Right lobe of liver (tissue), 6 donors: ENCODE measurements at regions not wholly inside any gene's neighbourhood (a gene's known extent, or its start where the extent isn't known, plus 50 kb on each side); places are given as distances from the start of the nearest gene placed in this dataset.

Experiments
- ATAC-seq, 4 donors: fragments of 200-7000 bp; cut with Tn5 transposase; one replicate each; pipeline ENCODE4 v1.9.1; 2020; ENCODE audit warnings: mild to moderate bottlenecking in 4 of 4, moderate library complexity in 4 of 4
- DNase-seq, 3 donors: peaks; one replicate each; pipeline ENCODE4 v3.0.0-alpha.2; 2020
- H3K27ac ChIP-seq, 3 donors: fragments of 200-600 bp; one replicate each; pipeline ENCODE4 v1.8.0; 2022
- H3K27me3 ChIP-seq, 2 donors: fragments of 200-600 bp; one replicate each; pipeline ENCODE4 v1.8.0; 2022
- H3K36me3 ChIP-seq, 4 donors: fragments of 200-600 bp; sonication (generic) in 1 of 4; one replicate each; pipeline versions ENCODE4 v1.5.1 to v1.8.0; 2017 to 2022; ENCODE audit warnings: control low read depth in 1 of 4
- H3K4me1 ChIP-seq, 4 donors: fragments of 200-600 bp; sonication (generic) in 1 of 4; one replicate each; pipeline versions ENCODE4 v1.5.1 to v1.8.0; 2017 to 2022; ENCODE audit warnings: control low read depth in 1 of 4
- H3K4me3 ChIP-seq, 3 donors: fragments of 200-600 bp; one replicate each; pipeline ENCODE4 v1.8.0; 2022
- H3K9me3 ChIP-seq, 4 donors: fragments of 200-600 bp; sonication (generic) in 1 of 4; one replicate each; pipeline versions ENCODE4 v1.5.1 to v1.8.0; 2017 to 2022; ENCODE audit warnings: control low read depth in 1 of 4
- CTCF ChIP-seq, 4 donors: fragments of 200-600 bp in 3 of 4; fragments of 450-650 bp in 1 of 4; IDR thresholded peaks; one replicate each; pipeline versions ENCODE4 v1.5.1 to v1.8.0; 2016 to 2022; ENCODE audit warnings: antibody characterized with exemption in 4 of 4, mild to moderate bottlenecking in 2 of 4
- POLR2A ChIP-seq: fragments of 450-650 bp; IDR thresholded peaks from one replicate; pipeline ENCODE4 v1.6.1; 2017; ENCODE audit warnings: antibody characterized with exemption, mild to moderate bottlenecking
- WGBS: methylation state at CpG from one replicate; pipeline ENCODE4 v1.1.6; 2018; ENCODE audit warnings: low coverage, low lambda C conversion rate; ENCODE audit not compliant: insufficient coverage; ENCODE audit errors: missing lambda C conversion rate; 5-methylcytosine and 5-hydroxymethylcytosine counted together
- intact Hi-C, 2 donors: fragments of 100-400 bp; cut with DNase I; formaldehyde crosslinking; loops; one replicate each; pipeline versions ENCODE4 v1.11.2 to v1.14.1; 2022
- donor health status: DM: no; HTN: yes; CAD: no.
- donor health status: DM: no; HTN: no; CAD: no.
- donor health status: DM: no; HTN: no; CAD: no.
- donor health status: DM: no; HTN: yes; CAD: no.
- donor health status: DM: no; HTN: yes; CAD: no.

DNA sequence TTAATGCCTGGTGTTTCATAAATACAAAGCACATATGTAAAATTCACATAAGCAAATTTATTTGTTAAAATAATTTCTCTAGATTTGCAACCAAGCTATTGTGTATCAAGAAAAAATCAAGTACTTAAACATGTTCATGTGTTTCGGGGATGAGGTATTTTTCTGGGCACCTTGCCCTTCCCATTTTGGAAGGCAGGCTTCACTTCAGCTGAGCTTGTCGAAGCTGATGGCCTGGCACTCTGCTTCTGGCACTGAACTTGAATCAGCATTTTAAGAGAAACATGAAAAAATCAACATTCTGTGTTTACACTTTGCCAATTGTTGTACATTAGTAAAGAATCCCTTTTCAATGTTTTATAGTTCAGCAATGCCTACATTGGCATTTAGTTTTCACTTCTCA lies 179.1 kb upstream of the STEAP4 start:
- Histone ChIP-seq H3K36me3 (no peaks in the 10 kb centered on the region), H3K4me1 (no peaks in the 10 kb centered on the region), H3K9me3 (no peaks in the 10 kb centered on the region), H3K27ac (no peak overlapping the region), H3K4me3 (no peak overlapping the region), H3K27me3 (no peaks in the 10 kb centered on the region)
- intact Hi-C loops, result no loop called here
- no peak for ATAC-seq
- WGBS, result 61% methylated on average over 2 of the region's 2 CpGs
- DNase-seq, result no peak
- no peak for TF ChIP-seq CTCF (IDR thresholded peaks at IDR 0.05)
- TF ChIP-seq POLR2A, result no peak

DNA sequence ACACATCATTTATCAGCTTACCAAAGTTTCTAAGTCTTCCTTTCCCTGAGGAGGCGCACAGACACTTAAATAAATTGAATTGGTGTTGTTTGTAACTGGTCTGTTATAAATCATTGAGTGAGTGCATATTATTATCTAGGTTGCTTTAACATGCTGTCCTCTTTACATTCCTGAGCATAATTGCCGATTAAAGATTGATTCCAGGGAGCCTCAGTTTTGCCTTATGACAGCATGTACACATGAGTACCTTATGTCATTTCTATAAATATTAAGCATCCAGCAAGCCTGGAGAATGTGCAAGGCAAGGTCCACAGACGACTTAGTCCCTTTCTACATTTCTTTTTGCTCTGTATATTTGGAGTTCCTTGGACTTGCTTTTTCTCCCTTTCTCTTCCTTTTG lies 177.9 kb upstream of the STEAP4 start:
- DNase-seq (no peak), ATAC-seq (no peak)
- no peaks in the 10 kb centered on the region for H3K9me3 ChIP-seq
- H3K4me3 ChIP-seq, result no peak overlapping the region
- no peaks in the 10 kb centered on the region for H3K4me1 ChIP-seq
- no peaks in the 10 kb centered on the region for H3K27me3 ChIP-seq
- H3K36me3 ChIP-seq, result no peaks in the 10 kb centered on the region
- 53% methylated on average over 2 of the region's 3 CpGs for WGBS
- intact Hi-C loops, result no loop called here
- H3K27ac ChIP-seq, result no peak overlapping the region
- TF ChIP-seq CTCF (IDR thresholded peaks at IDR 0.05), result no peak
- no peak for TF ChIP-seq POLR2A

DNA sequence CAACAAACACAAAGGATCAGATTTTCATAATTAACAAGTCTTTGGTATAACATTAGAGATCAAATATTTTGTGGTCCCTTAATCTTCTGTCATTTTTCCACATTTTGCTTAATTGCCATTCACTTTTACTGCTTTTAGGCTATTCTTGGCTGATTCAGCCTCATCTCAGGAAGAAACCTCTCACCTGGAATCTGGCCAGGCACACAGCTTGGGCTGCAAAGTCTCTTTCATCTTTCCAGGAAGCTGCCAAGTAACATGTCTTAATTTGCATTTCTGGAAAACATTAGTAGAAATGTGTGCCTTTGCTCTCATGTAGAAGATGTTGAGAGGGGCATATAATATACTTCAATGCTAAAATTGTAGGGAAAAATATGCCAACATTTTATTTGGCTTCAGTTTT lies 174.2 kb upstream of the STEAP4 start:
- intact Hi-C loops, result no loop called here

GRCh38 chr7:88480271-88480670 lies 173.6 kb upstream of the STEAP4 start:
- DNase-seq (no peak), ATAC-seq (no peak)
- Histone ChIP-seq H3K27ac (no peak overlapping the region), H3K36me3 (no peaks in the 10 kb centered on the region), H3K4me1 (no peaks in the 10 kb centered on the region), H3K27me3 (no peaks in the 10 kb centered on the region), H3K4me3 (no peak overlapping the region), H3K9me3 (no peaks in the 10 kb centered on the region)
- WGBS, result 51% methylated on average over 4 of the region's 4 CpGs
- intact Hi-C loops, result no loop called here
- no peak for TF ChIP-seq CTCF (IDR thresholded peaks at IDR 0.05)
- TF ChIP-seq POLR2A, result no peak

More for the DNA sequence above, 174.2 kb upstream of the STEAP4 start:
- H3K27ac ChIP-seq, result no peak overlapping the region
- H3K36me3 ChIP-seq, result no peaks in the 10 kb centered on the region
- no peak for DNase-seq
- ATAC-seq, result no peak
- no peak overlapping the region for H3K4me3 ChIP-seq
- H3K9me3 ChIP-seq, result no peaks in the 10 kb centered on the region
- H3K4me1 ChIP-seq, result no peaks in the 10 kb centered on the region
- no peak for TF ChIP-seq CTCF (IDR thresholded peaks at IDR 0.05)
- no peak for TF ChIP-seq POLR2A
- no peaks in the 10 kb centered on the region for H3K27me3 ChIP-seq

DNA sequence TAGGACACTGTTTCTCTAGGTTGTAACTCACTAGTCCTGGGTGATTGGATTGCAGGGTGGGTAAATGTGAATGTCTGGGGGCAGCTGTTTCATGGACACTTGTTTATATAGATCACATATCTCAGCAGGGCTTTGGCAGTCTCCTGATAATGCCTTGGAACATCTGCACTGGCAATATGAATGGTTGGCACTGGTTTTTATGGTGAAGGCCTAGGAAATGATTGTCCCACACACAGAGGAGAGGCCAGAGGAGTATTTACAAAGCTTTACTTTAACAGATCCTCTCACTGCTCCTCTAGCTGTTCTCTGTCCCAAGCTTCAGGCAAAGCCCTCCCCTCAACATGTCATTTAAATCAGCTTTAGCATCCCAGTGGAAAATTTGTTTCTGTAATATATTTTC lies 171.3 kb upstream of the STEAP4 start:
- Histone ChIP-seq H3K36me3 (no peaks in the 10 kb centered on the region), H3K4me3 (no peak overlapping the region), H3K4me1 (no peaks in the 10 kb centered on the region), H3K27ac (no peak overlapping the region), H3K27me3 (no peaks in the 10 kb centered on the region), H3K9me3 (no peaks in the 10 kb centered on the region)
- DNase-seq (no peak), ATAC-seq (no peak)
- no peak for TF ChIP-seq CTCF (IDR thresholded peaks at IDR 0.05)
- TF ChIP-seq POLR2A, result no peak
- intact Hi-C loops, result no loop called here
